Neural progenitor cell (in vitro differentiated cells): ENCODE measurements at regions not wholly inside any gene's neighbourhood (a gene's known extent, or its start where the extent isn't known, plus 50 kb on each side); places are given as distances from the start of the nearest gene placed in this dataset.
A peak's percentile ranks its signal among the peaks of the same experiment; 100 is the strongest.

Source experiments
- DNase-seq: peaks from one replicate; pipeline ENCODE4 v3.0.0-alpha.2; 2016; ENCODE audit warnings: low spot score
- H2AFZ ChIP-seq: fragments of 200-600 bp; sonication (generic); replicated peaks from 2 replicates; pipeline ENCODE4 v1.6.1; 2016; ENCODE audit warnings: antibody characterized with exemption
- H3F3A ChIP-seq: fragments of 200-600 bp; sonication (generic); 2 replicates; pipeline ENCODE4 v1.6.1; 2016; ENCODE audit warnings: antibody characterized with exemption, low read depth
- H3K27ac ChIP-seq: fragments of 200-600 bp; sonication (generic); 2 replicates; pipeline ENCODE4 v1.5.1; 2016; ENCODE audit warnings: mild to moderate bottlenecking
- H3K27me3 ChIP-seq: fragments of 200-600 bp; sonication (generic); 2 replicates; pipeline ENCODE4 v1.6.1; 2016; ENCODE audit warnings: mild to moderate bottlenecking, moderate library complexity
- H3K36me3 ChIP-seq: fragments of 200-600 bp; sonication (generic); 2 replicates; pipeline ENCODE4 v1.5.1; 2016
- H3K4me1 ChIP-seq: fragments of 200-600 bp; sonication (generic); 2 replicates; pipeline ENCODE4 v1.6.1; 2016; ENCODE audit warnings: mixed run types
- H3K4me2 ChIP-seq: fragments of 200-600 bp; sonication (generic); 2 replicates; pipeline ENCODE4 v1.6.1; 2016
- H3K4me3 ChIP-seq: fragments of 200-600 bp; sonication (generic); 2 replicates; pipeline ENCODE4 v1.5.1; 2016
- H3K79me2 ChIP-seq: fragments of 200-600 bp; sonication (generic); 2 replicates; pipeline ENCODE4 v1.6.1; 2016; ENCODE audit warnings: low read depth
- H3K9ac ChIP-seq: fragments of 200-600 bp; sonication (generic); 2 replicates; pipeline ENCODE4 v1.6.1; 2016
- H3K9me3 ChIP-seq: fragments of 200-600 bp; sonication (generic); 2 replicates; pipeline ENCODE4 v1.5.1; 2016; ENCODE audit warnings: low read depth
- H4K20me1 ChIP-seq: fragments of 200-600 bp; sonication (generic); 2 replicates; pipeline ENCODE4 v1.6.1; 2016; ENCODE audit warnings: low read depth
- H3K27ac Mint-ChIP-seq: 3 replicates; pipeline ENCODE4 v1.8.0; 2021; ENCODE audit warnings: mixed read lengths
- H3K27me3 Mint-ChIP-seq: 2 replicates; pipeline ENCODE4 v1.8.0; 2022; ENCODE audit warnings: low read depth, mild to moderate bottlenecking, inconsistent platforms, moderate library complexity, mixed read lengths; ENCODE audit not compliant: insufficient read depth
- H3K36me3 Mint-ChIP-seq: 3 replicates; pipeline ENCODE4 v1.8.0; 2021; ENCODE audit warnings: mixed read lengths
- H3K4me1 Mint-ChIP-seq: 3 replicates; pipeline ENCODE4 v1.8.0; 2021; ENCODE audit warnings: mixed read lengths
- H3K4me3 Mint-ChIP-seq: 3 replicates; pipeline ENCODE4 v1.8.0; 2021; ENCODE audit warnings: mild to moderate bottlenecking, moderate library complexity, mixed read lengths
- H3K9me3 Mint-ChIP-seq: 3 replicates; pipeline ENCODE4 v1.8.0; 2020; ENCODE audit warnings: mixed read lengths
- CTCF ChIP-seq: fragments of 200-600 bp; sonication (generic); IDR thresholded peaks from 2 replicates; pipeline ENCODE4 v1.5.1; 2017; ENCODE audit warnings: antibody characterized with exemption, mild to moderate bottlenecking
- EZH2 ChIP-seq: fragments of 200-600 bp; sonication (generic); IDR thresholded peaks from 2 replicates; pipeline ENCODE4 v1.6.1; 2017; ENCODE audit warnings: antibody characterized with exemption, mild to moderate bottlenecking, moderate library complexity
- EZH2phosphoT487 ChIP-seq: fragments of 200-600 bp; sonication (generic); IDR thresholded peaks from 2 replicates; pipeline ENCODE4 v1.6.1; 2017; ENCODE audit warnings: antibody characterized with exemption

DNA sequence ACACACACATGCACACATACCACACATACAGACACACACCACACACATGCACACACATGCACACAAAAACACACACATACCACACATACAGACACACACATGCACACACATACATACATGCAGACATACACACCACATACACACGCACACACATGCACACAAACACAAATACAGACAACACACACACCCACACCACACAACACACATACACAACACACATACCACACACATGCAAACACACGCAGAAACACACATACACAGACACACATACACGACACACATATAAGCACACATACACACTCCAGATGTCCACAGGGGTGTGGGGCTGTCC, 60.1 kb upstream of the PPP2R2D start:
- H3K36me3 ChIP-seq = no peaks in the 10 kb centered on the region
- DNase-seq = no peak
- no peaks in the 10 kb centered on the region for H3K27me3 ChIP-seq
- peaks cover 2% of the 10 kb centered on the region for H3K4me1 Mint-ChIP-seq
- H3K4me2 ChIP-seq = no peak overlapping the region
- no peak overlapping the region for H3K9ac ChIP-seq
- H3K27me3 Mint-ChIP-seq = no peaks in the 10 kb centered on the region
- no peaks in the 10 kb centered on the region for H3K9me3 Mint-ChIP-seq
- no peaks in the 10 kb centered on the region for H3K4me1 ChIP-seq
- no peak overlapping the region for H2AFZ ChIP-seq
- H3K27ac ChIP-seq = no peak overlapping the region
- no peaks in the 10 kb centered on the region for H3K79me2 ChIP-seq
- H3K27ac Mint-ChIP-seq = no peak overlapping the region
- no peaks in the 10 kb centered on the region for H3F3A ChIP-seq
- no peaks in the 10 kb centered on the region for H4K20me1 ChIP-seq
- H3K4me3 ChIP-seq = no peak overlapping the region
- TF ChIP-seq CTCF (no peak), EZH2 (no peak), EZH2phosphoT487 (no peak)
- no peak overlapping the region for H3K4me3 Mint-ChIP-seq
- no peaks in the 10 kb centered on the region for H3K36me3 Mint-ChIP-seq
- no peaks in the 10 kb centered on the region for H3K9me3 ChIP-seq

DNA sequence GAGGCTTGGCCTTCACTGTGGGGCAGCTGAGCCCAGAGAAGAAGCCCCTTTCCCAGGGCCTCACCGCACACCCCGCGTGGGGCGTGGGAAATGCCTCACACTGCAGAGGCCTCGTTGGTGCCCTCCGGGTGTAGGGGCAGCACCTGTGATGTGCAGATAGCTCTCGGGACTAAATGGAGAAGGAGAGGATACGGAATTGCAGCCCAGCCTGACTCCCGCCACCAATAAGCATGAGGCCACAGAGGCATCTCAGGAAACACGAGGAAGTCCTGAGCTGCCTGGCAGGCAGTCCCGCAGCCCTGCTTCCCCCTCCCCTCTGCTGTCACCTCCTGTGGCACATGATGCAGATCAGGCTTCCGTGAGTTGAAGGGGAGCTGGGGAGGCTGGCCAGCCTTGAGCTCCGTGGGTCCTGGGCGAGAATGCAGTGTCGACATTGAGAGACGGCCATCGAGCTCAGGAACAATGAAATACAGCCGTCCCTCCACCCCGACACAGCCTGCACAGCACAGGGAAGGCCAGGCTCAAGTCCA, 59.6 kb upstream of the PPP2R2D start:
- no peak for DNase-seq
- Mint-ChIP-seq H3K4me1 (peaks cover 2% of the 10 kb centered on the region), H3K36me3 (no peaks in the 10 kb centered on the region), H3K4me3 (no peak overlapping the region), H3K27ac (no peak overlapping the region), H3K9me3 (no peaks in the 10 kb centered on the region), H3K27me3 (no peaks in the 10 kb centered on the region)
- no peak overlapping the region for H3K9ac ChIP-seq
- H2AFZ ChIP-seq = no peak overlapping the region
- no peak for TF ChIP-seq CTCF
- TF ChIP-seq EZH2 = no peak
- no peak for TF ChIP-seq EZH2phosphoT487
- no peaks in the 10 kb centered on the region for H3K4me1 ChIP-seq
- no peaks in the 10 kb centered on the region for H3K36me3 ChIP-seq
- H3K79me2 ChIP-seq = no peaks in the 10 kb centered on the region
- H4K20me1 ChIP-seq = no peaks in the 10 kb centered on the region
- no peaks in the 10 kb centered on the region for H3F3A ChIP-seq
- no peak overlapping the region for H3K4me2 ChIP-seq
- no peak overlapping the region for H3K4me3 ChIP-seq
- no peak overlapping the region for H3K27ac ChIP-seq
- H3K9me3 ChIP-seq = no peaks in the 10 kb centered on the region
- H3K27me3 ChIP-seq = no peaks in the 10 kb centered on the region

- Mint-ChIP-seq H3K27ac (no peak overlapping the region), H3K4me3 (no peak overlapping the region), H3K9me3 (no peaks in the 10 kb centered on the region), H3K27me3 (peaks cover under 1% of the 10 kb centered on the region), H3K36me3 (no peaks in the 10 kb centered on the region), H3K4me1 (peaks cover 2% of the 10 kb centered on the region)
- H3K4me3 ChIP-seq = no peak overlapping the region
- H3K9ac ChIP-seq = no peak overlapping the region
- H3K79me2 ChIP-seq = no peaks in the 10 kb centered on the region
- H3K27ac ChIP-seq = no peak overlapping the region
- no peaks in the 10 kb centered on the region for H3K4me1 ChIP-seq
- H4K20me1 ChIP-seq = no peaks in the 10 kb centered on the region
- no peak overlapping the region for H3K4me2 ChIP-seq
- no peaks in the 10 kb centered on the region for H3K36me3 ChIP-seq
- H3K27me3 ChIP-seq = no peaks in the 10 kb centered on the region
- H3K9me3 ChIP-seq = no peaks in the 10 kb centered on the region
- no peak overlapping the region for H2AFZ ChIP-seq
- H3F3A ChIP-seq = no peaks in the 10 kb centered on the region
- TF ChIP-seq EZH2 (no peak), EZH2phosphoT487 (no peak), CTCF (no peak)
- DNase-seq = peak; percentile 29
These were observed 59.1 kb upstream of the PPP2R2D start for GRCh38 chr10:131841661-131842139.
